ENCODE measurements at regions not wholly inside any gene's neighbourhood (a gene's known extent, or its start where the extent isn't known, plus 50 kb on each side); places are given as distances from the start of the nearest gene placed in this dataset.

DNA sequence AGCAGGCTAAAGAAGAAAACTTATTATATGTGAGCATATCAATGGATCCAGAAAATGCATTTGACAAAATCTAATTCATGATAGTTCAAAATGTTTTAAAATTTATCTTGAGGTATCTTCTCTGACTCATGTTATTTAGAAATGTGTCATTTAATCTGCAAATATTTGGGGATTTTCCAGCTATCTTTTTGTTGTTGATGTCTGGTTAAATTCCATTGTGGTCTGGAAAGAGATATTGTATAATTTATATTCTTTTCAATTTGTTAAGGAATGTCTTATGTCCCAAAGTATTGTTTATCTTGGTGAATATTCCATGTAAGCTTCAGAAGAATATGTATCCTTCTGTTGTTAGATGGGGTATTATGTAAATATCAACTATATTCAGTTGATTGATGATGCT, 942.5 kb downstream of the KCNMA1 start:
- no peak overlapping the region for H3K4me3 ChIP-seq (ENCODE audit: low read length)
- TF ChIP-seq, protein P1, sequence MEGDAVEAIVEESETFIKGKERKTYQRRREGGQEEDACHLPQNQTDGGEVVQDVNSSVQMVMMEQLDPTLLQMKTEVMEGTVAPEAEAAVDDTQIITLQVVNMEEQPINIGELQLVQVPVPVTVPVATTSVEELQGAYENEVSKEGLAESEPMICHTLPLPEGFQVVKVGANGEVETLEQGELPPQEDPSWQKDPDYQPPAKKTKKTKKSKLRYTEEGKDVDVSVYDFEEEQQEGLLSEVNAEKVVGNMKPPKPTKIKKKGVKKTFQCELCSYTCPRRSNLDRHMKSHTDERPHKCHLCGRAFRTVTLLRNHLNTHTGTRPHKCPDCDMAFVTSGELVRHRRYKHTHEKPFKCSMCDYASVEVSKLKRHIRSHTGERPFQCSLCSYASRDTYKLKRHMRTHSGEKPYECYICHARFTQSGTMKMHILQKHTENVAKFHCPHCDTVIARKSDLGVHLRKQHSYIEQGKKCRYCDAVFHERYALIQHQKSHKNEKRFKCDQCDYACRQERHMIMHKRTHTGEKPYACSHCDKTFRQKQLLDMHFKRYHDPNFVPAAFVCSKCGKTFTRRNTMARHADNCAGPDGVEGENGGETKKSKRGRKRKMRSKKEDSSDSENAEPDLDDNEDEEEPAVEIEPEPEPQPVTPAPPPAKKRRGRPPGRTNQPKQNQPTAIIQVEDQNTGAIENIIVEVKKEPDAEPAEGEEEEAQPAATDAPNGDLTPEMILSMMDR (IDR thresholded peaks at IDR 0.05; ENCODE audit: insufficient read depth, low read depth, low read length, missing control alignments), result no peak
- DNase-seq (ENCODE audit: low read depth), result no peak

DNA sequence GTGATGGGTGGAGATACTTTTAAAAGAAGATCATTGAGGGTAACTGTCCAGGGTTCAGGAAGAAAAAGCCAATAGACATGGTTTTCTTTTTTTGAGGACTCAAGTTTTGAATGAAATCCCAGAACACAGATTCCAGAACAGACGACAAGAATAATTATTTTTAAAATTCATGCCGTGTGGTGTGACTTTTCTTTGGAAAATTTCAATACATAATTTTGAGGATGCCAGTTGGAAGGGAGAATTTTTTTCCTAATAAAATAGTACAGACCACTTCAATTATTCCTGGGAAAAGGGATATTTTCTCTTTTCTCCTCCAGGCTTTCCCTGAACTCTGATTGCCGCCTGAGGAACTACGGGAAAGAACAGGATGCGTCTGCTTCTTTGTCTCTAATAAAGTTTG, 951.4 kb downstream of the KCNMA1 start:
- no peak overlapping the region for H3K4me3 ChIP-seq (ENCODE audit: low read length)
- no peak for DNase-seq (ENCODE audit: low read depth)
- TF ChIP-seq, protein P1 (IDR thresholded peaks at IDR 0.05; ENCODE audit: insufficient read depth, low read depth, low read length, missing control alignments), result no peak

DNA sequence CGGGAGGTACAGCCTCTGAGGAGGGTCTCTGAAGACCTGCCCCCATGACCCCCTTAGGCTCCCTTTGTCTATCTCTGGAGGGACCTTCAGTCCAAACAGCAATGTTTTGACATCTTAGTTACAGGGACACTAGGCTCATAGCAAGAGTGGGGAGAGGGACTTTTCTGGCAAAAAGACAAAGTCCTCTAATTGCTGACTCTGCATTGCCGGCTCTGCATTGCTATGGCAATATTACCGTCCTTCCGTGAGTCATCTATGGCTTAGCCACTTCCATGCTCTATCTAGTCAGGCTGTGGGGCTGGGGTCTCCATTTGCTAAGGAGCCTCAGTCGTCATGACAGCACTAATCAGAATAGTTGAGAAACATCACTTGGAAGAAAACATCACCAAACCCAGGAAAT, 952.6 kb downstream of the KCNMA1 start:
- H3K4me3 ChIP-seq (ENCODE audit: low read length), result no peak overlapping the region
- TF ChIP-seq, protein P1 (IDR thresholded peaks at IDR 0.05; ENCODE audit: insufficient read depth, low read depth, low read length, missing control alignments), result no peak
- DNase-seq (ENCODE audit: low read depth), result no peak

DNA sequence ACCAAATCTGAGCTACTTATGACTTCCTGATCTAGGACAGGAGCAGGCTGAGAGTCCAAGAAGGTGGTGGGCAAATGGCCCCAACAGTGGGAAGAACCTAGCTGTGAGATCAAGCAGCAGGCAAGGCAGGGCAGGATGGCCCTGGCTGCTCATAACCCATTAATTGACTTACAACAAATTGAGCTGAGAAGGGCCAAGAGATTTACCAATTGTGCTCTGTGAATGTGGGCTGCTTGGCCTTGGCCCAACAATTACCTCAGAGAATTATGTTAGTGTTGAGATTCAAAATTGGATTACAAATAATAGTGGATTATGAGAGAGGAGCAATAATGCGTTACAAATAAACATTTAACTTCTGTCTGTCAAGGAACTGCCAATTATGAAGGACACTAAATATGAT, 956.5 kb downstream of the KCNMA1 start:
- TF ChIP-seq, protein P1 (IDR thresholded peaks at IDR 0.05; ENCODE audit: insufficient read depth, low read depth, low read length, missing control alignments), result no peak

DNA sequence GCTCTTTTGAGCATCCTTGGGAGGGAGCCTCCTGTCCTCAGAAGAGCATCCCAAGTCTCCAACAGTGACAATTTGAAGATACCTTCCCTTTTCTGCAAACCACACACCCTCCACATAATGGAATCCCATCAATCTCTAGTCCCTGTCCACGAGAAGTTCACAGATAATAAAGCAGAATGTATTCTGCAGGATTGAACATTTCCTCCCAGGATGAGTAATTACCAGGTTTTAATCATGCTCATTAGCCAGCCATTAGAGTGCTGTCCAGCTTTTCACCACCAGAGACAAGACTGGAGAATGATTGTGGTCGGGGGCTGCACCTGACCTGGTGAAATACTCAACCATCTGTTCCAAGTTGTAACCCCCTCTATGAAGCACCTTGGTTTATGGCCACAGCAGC, 958.6 kb downstream of the KCNMA1 start:
- H3K4me3 ChIP-seq (ENCODE audit: low read length), result no peak overlapping the region
- no peak for DNase-seq (ENCODE audit: low read depth)
- TF ChIP-seq, protein P1 (IDR thresholded peaks at IDR 0.05; ENCODE audit: insufficient read depth, low read depth, low read length, missing control alignments), result no peak

More for the DNA sequence above, 956.5 kb downstream of the KCNMA1 start:
- no peak for DNase-seq (ENCODE audit: low read depth)
- H3K4me3 ChIP-seq (ENCODE audit: low read length), result no peak overlapping the region

DNA sequence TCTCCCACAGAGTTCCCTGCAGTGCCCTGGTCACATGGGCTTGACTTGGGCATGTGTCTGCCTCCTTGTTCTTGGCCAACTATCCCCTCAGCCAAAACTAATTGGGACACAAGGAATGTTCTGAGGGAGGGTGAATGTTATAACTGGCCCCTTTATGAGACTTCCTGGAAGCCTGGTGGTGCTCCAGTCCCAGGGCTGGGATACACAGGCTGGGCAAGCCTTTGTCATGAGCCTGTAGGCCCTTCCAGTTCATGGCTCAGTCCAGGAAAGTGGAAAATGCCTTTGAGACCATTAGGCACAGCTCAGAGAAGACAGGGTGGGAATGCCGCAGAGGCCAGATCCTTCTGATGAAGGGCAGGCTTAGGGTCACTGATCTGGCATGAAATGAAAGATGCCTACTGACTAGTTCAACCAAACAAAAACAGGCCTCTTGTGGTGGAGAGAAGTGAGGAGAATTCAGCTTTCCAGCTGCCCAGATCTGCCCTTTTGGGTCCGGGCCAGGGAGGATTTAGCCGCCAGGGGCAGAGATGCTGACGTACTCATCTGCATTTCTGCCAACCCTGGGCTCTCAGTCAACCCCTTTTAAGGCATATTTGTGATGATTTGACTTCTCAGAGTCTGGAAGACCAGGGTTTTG, 961.5 kb downstream of the KCNMA1 start:
- peak; percentile 14 for DNase-seq (ENCODE audit: low read depth)
- no peak overlapping the region for H3K4me3 ChIP-seq (ENCODE audit: low read length)
- TF ChIP-seq, protein P1 (IDR thresholded peaks at IDR 0.05; ENCODE audit: insufficient read depth, low read depth, low read length, missing control alignments), result no peak

DNA sequence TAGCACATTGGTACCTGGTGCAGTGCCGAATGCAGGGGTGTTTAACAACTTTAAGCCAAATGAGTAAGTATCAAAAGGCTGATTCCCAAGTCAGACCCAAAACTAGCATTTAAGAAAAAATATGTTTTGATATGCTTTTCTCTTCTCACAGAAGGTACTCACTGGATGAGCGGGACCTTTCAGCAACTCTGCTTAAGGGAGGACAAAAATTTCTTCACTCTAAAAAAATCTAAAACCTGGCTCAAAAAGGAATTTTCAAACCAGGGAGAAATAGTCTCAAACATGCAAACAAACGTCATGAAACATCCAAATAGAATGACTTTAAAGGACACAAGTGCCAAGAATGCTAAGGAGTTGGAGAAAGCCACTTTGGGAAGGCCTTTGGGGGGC, 962.1 kb downstream of the KCNMA1 start:
- no peak for DNase-seq (ENCODE audit: low read depth)
- TF ChIP-seq, protein P1 (IDR thresholded peaks at IDR 0.05; ENCODE audit: insufficient read depth, low read depth, low read length, missing control alignments), result no peak
- H3K4me3 ChIP-seq (ENCODE audit: low read length), result no peak overlapping the region
